ENCODE measurements at regions not wholly inside any gene's neighbourhood (a gene's known extent, or its start where the extent isn't known, plus 50 kb on each side); places are given as distances from the start of the nearest gene placed in this dataset.

- TF ChIP-seq CHD7 (IDR thresholded peaks at IDR 0.05; ENCODE audit: insufficient replicate concordance, low read length) = no peak
- TF ChIP-seq CBX5 (IDR thresholded peaks at IDR 0.05; ENCODE audit: low read depth, low read length) = no peak
- TF ChIP-seq ATF3 (IDR thresholded peaks at IDR 0.05; ENCODE audit: insufficient read depth, low read depth, low read length) = no peak
These were observed 193.1 kb upstream of the FREM1 start (continued) for GRCh38 chr9:15103290-15103689.
